OCI-LY7 (cell line): ENCODE measurements at regions not wholly inside any gene's neighbourhood (a gene's known extent, or its start where the extent isn't known, plus 50 kb on each side); places are given as distances from the start of the nearest gene placed in this dataset.
A peak's percentile ranks its signal among the peaks of the same experiment; 100 is the strongest.

Experiments used
- BruUV-seq: library from RNA; stranded (reverse); fragments of 400-500 nt; replicated peaks from 2 replicates; lab custom pipeline; 2021; lab: Mats Ljungman, UMichigan
- CTCF ChIA-PET: fragments of 300-600 bp; sonication (Branson Sonifier 250); formaldehyde crosslinking; loops from one replicate; lab custom pipeline; 2022; ENCODE audit warnings: antibody characterized with exemption; ENCODE audit not compliant: unreplicated experiment; lab: Charles Lee
- POLR2A ChIA-PET: fragments of 300-600 bp; sonication (Branson Sonifier 250); formaldehyde crosslinking; loops from one replicate; lab custom pipeline; 2022; ENCODE audit warnings: antibody characterized with exemption; lab: Charles Lee
- DNase-seq: peaks from one replicate; pipeline ENCODE4 v3.0.0-alpha.2; 2015; ENCODE audit warnings: low spot score
- H2AFZ ChIP-seq: fragments of 200-600 bp; sonication (generic), shearing (Covaris generic); 2 replicates; pipeline ENCODE4 v1.6.1; 2014; ENCODE audit warnings: mild to moderate bottlenecking, antibody characterized with exemption, low read length, moderate library complexity
- H3K27ac ChIP-seq: fragments of 200-600 bp; sonication (generic); 2 replicates; pipeline ENCODE4 v1.5.1; 2014; ENCODE audit warnings: mixed run types, low read depth, mild to moderate bottlenecking, moderate library complexity, low read length, inconsistent platforms; ENCODE audit not compliant: poor library complexity, severe bottlenecking
- H3K36me3 ChIP-seq: fragments of 200-600 bp; sonication (generic); 2 replicates; pipeline ENCODE4 v1.6.1; 2014; ENCODE audit warnings: mild to moderate bottlenecking, antibody characterized with exemption, low read length, moderate library complexity, mixed read lengths; ENCODE audit not compliant: insufficient read depth
- H3K4me1 ChIP-seq: fragments of 200-600 bp; sonication (generic); 2 replicates; pipeline ENCODE4 v1.5.1; 2014; ENCODE audit warnings: mild to moderate bottlenecking, low read length; ENCODE audit not compliant: insufficient read depth, poor library complexity, severe bottlenecking
- H3K4me2 ChIP-seq: fragments of 200-600 bp; sonication (generic); 2 replicates; pipeline ENCODE4 v1.6.1; 2014; ENCODE audit warnings: mild to moderate bottlenecking, low read length
- H3K4me3 ChIP-seq: fragments of 200-600 bp; sonication (generic); 2 replicates; pipeline ENCODE4 v1.5.1; 2014; ENCODE audit warnings: mild to moderate bottlenecking, low read depth, low read length; ENCODE audit not compliant: poor library complexity, severe bottlenecking
- H3K79me2 ChIP-seq: fragments of 200-600 bp; sonication (generic); 2 replicates; pipeline ENCODE4 v1.6.1; 2016; ENCODE audit warnings: low read depth, mild to moderate bottlenecking, low read length, moderate library complexity, mixed read lengths; ENCODE audit not compliant: insufficient read depth
- H3K9me2 ChIP-seq: fragments of 200-600 bp; sonication (generic); 2 replicates; pipeline ENCODE4 v1.6.1; 2016; ENCODE audit warnings: mild to moderate bottlenecking, low read length, mixed read lengths; ENCODE audit not compliant: insufficient read depth
- H3K9me3 ChIP-seq: fragments of 200-600 bp; sonication (generic); 2 replicates; pipeline ENCODE4 v1.6.1; 2014; ENCODE audit warnings: mild to moderate bottlenecking, mixed run types, low read length, mixed read lengths
- H4K20me1 ChIP-seq: fragments of 200-600 bp; sonication (generic); 2 replicates; pipeline ENCODE4 v1.6.1; 2014; ENCODE audit warnings: mild to moderate bottlenecking, antibody characterized with exemption, low read length, moderate library complexity, mixed read lengths; ENCODE audit not compliant: insufficient read depth
- CTCF ChIP-seq: fragments of 200-600 bp; sonication (generic); conservative IDR thresholded peaks from 2 replicates; pipeline ENCODE4 v1.5.1; 2014; ENCODE audit warnings: mild to moderate bottlenecking, antibody characterized with exemption, low read length, moderate library complexity, mixed read lengths
- EZH2phosphoT487 ChIP-seq: fragments of 200-600 bp; sonication (generic); IDR thresholded peaks from 2 replicates; pipeline ENCODE4 v1.6.1; 2018; ENCODE audit warnings: low read depth, borderline replicate concordance, mild to moderate bottlenecking, mixed run types, antibody characterized with exemption, low read length, moderate library complexity, mixed read lengths
- intact Hi-C: fragments of 100-400 bp; cut with micrococcal nuclease; formaldehyde crosslinking; loops from one replicate; pipeline ENCODE4 v1.10.0; 2022; ENCODE audit not compliant: unreplicated experiment

DNA sequence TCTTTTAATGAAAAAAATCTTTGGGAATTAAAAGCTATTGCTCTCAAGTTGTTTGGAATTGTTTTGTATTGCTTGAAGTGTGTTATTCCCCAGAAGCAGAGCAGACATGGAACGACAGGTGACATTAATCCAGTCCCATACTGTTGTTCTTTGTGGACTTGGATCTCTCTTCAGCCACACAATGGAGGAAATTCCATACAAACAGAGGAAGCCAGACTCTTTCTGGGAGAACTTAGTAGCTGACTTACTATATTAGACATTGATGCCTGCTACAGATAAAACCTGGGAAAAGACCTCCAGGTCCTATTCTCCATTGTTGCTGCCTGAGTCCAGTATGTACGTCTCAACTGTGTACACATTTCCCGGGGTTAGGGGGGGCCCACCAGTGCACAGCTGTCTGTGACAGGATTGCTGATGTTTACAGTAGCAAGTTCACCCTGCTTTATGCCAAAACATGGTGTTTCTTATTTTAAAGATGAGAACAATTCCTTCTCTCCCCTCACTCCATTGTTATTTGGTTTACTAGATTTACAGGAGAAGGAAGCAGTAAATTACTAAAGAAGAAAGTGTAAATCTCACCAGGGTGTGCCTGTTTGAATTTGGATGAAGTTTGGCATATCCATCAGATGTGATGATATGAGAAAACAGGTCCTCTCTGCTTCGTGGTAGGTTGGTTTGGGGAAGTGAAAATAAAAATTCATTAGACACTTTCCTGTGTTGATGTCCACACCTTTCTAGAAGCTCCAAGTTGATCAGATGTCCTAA, 142.4 kb upstream of the RBBP8 start:
- Histone ChIP-seq H3K79me2 (no peaks in the 10 kb centered on the region), H3K4me1 (peaks cover 17% of the 10 kb centered on the region), H3K9me2 (no peaks in the 10 kb centered on the region), H3K36me3 (no peaks in the 10 kb centered on the region), H4K20me1 (no peaks in the 10 kb centered on the region), H3K4me3 (no peak overlapping the region), H3K9me3 (no peaks in the 10 kb centered on the region), H3K27ac (no peak overlapping the region), H3K4me2 (peak overlapping the region; percentile 38), H2AFZ (no peak overlapping the region)
- intact Hi-C loops: loop anchor here (10.0 kb wide), 1 partner anchor 714 kb away; the partner anchor contains the start of gene RMC1
- CTCF ChIA-PET: no interaction called here
- peak; percentile 21 for DNase-seq
- POLR2A ChIA-PET: interaction anchor here (0.5 to 0.7 kb wide), 3 partner anchors 238 to 271 kb away, joined by 3 read pairs; no protein-coding TSS in a partner anchor
- no TSS peak for BruUV-seq
- TF ChIP-seq CTCF (no peak), EZH2phosphoT487 (no peak)

GRCh38 chr18:22791310-22791610, 141.9 kb upstream of the RBBP8 start:
- intact Hi-C loops: loop anchor here (10.0 kb wide), 1 partner anchor 714 kb away; the partner anchor contains the start of gene RMC1
- Histone ChIP-seq H3K9me2 (no peaks in the 10 kb centered on the region), H3K79me2 (no peaks in the 10 kb centered on the region), H2AFZ (no peak overlapping the region), H3K27ac (no peak overlapping the region), H3K36me3 (no peaks in the 10 kb centered on the region), H3K4me3 (no peak overlapping the region), H3K4me1 (peaks cover 17% of the 10 kb centered on the region), H3K9me3 (no peaks in the 10 kb centered on the region), H3K4me2 (peak overlapping the region; percentile 38; the same call in 1 of the 2 replicates), H4K20me1 (no peaks in the 10 kb centered on the region)
- no peak for DNase-seq
- BruUV-seq: no TSS peak
- ChIA-PET CTCF (no interaction called here), POLR2A (no interaction called here)
- TF ChIP-seq EZH2phosphoT487 (no peak), CTCF (no peak)

DNA sequence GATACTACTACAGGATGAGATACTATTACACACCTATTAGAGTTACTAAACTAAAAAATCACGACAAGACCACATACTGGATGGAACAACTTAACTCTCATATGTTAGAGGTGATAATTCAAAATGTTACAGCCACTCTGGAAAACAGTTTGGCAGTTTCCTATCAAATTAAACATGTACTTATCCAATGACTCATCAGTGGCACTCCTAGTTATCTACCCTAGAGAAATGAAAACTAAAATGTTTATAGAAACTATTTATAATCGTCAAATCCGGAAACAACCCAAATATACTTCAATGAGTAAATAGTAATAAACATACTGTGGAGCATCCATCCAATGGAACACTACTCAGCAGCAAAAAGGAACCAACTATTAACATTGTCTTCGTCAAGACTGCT, 137.0 kb upstream of the RBBP8 start:
- no peak overlapping the region for H3K27ac ChIP-seq
- no TSS peak for BruUV-seq
- H4K20me1 ChIP-seq: no peaks in the 10 kb centered on the region
- TF ChIP-seq CTCF (no peak), EZH2phosphoT487 (no peak)
- H3K4me3 ChIP-seq: no peak overlapping the region
- DNase-seq: no peak
- H3K36me3 ChIP-seq: no peaks in the 10 kb centered on the region
- H3K79me2 ChIP-seq: no peaks in the 10 kb centered on the region
- H3K9me3 ChIP-seq: no peaks in the 10 kb centered on the region
- no peak overlapping the region for H3K4me2 ChIP-seq
- H2AFZ ChIP-seq: no peak overlapping the region
- H3K9me2 ChIP-seq: no peaks in the 10 kb centered on the region
- peaks cover 2% of the 10 kb centered on the region for H3K4me1 ChIP-seq
- ChIA-PET CTCF (no interaction called here), POLR2A (no interaction called here)
- intact Hi-C loops: loop anchor here (10.0 kb wide), 1 partner anchor 709 kb away; the partner anchor contains the start of gene RMC1
